ENCODE measurements at regions not wholly inside any gene's neighbourhood (a gene's known extent, or its start where the extent isn't known, plus 50 kb on each side); places are given as distances from the start of the nearest gene placed in this dataset.

- DNase-seq = no peak
These were observed 144.1 kb upstream of the SERP2 start for GRCh38 chr13:44229371-44230030.

GRCh38 chr13:44230071-44230470, 143.6 kb upstream of the SERP2 start:
- no peak for DNase-seq

- no peak for DNase-seq
These were observed 142.9 kb upstream of the SERP2 start for GRCh38 chr13:44230736-44231135.

- no peak for DNase-seq
These were observed 141.7 kb upstream of the SERP2 start for GRCh38 chr13:44231786-44232516.

GRCh38 chr13:44232774-44233173, 140.8 kb upstream of the SERP2 start:
- DNase-seq = no peak

GRCh38 chr13:44234566-44234965, 139.1 kb upstream of the SERP2 start:
- DNase-seq = no peak

GRCh38 chr13:44236370-44236769, 137.3 kb upstream of the SERP2 start:
- DNase-seq = no peak

- DNase-seq = no peak
These were observed 136.8 kb upstream of the SERP2 start for GRCh38 chr13:44236801-44237207.

- DNase-seq = no peak
These were observed 136.3 kb upstream of the SERP2 start for GRCh38 chr13:44237276-44237767.

- DNase-seq = no peak
These were observed 135.7 kb upstream of the SERP2 start for GRCh38 chr13:44237881-44238421.

- DNase-seq = no peak
These were observed 132.9 kb upstream of the SERP2 start for GRCh38 chr13:44240611-44241145.

- DNase-seq = no peak
These were observed 132.0 kb upstream of the SERP2 start for GRCh38 chr13:44241638-44242037.

GRCh38 chr13:44242766-44243165, 130.9 kb upstream of the SERP2 start:
- DNase-seq = no peak

- no peak for DNase-seq
These were observed 130.3 kb upstream of the SERP2 start for GRCh38 chr13:44243198-44243857.

- DNase-seq = no peak
These were observed 129.3 kb upstream of the SERP2 start for GRCh38 chr13:44244288-44244687.

- DNase-seq = no peak
These were observed 124.2 kb upstream of the SERP2 start for GRCh38 chr13:44249431-44249836.

GRCh38 chr13:44252938-44253337, 120.7 kb upstream of the SERP2 start:
- DNase-seq = no peak

GRCh38 chr13:44255771-44256364, 117.8 kb upstream of the SERP2 start:
- DNase-seq = no peak

- no peak for DNase-seq
These were observed 115.8 kb upstream of the SERP2 start for GRCh38 chr13:44257796-44258195.

- DNase-seq = no peak
These were observed 114.3 kb upstream of the SERP2 start for GRCh38 chr13:44259045-44260027.

GRCh38 chr13:44260336-44260735, 113.3 kb upstream of the SERP2 start:
- no peak for DNase-seq
